HG03025 (cell line): ENCODE measurements at regions not wholly inside any gene's neighbourhood (a gene's known extent, or its start where the extent isn't known, plus 50 kb on each side); places are given as distances from the start of the nearest gene placed in this dataset.
"Not testable (repeated sequence)": the region's sequence is repeated elsewhere in the genome, so short reads cannot be mapped to it uniquely, and the experiment has no call there.

Experiments used
- ATAC-seq: cut with Tn5 transposase; IDR thresholded peaks from one replicate; pipeline ENCODE4 v1.9.1; 2021; ENCODE audit warnings: mild to moderate bottlenecking, moderate library complexity; ENCODE audit not compliant: unreplicated experiment, low FRiP score

GRCh38 chr10:8367672-8368411 lies 313.4 kb downstream of the GATA3 start:
- ATAC-seq = not testable (repeated sequence)

GRCh38 chr10:8369666-8370065 lies 315.2 kb downstream of the GATA3 start:
- ATAC-seq = no peak

- no peak for ATAC-seq
Measured at GRCh38 chr10:8374334-8374733, 319.8 kb downstream of the GATA3 start.

GRCh38 chr10:8375137-8375536 lies 320.6 kb downstream of the GATA3 start:
- ATAC-seq = no peak

- no peak for ATAC-seq
Measured at GRCh38 chr10:8378198-8378983, 323.9 kb downstream of the GATA3 start.

GRCh38 chr10:8379906-8380832 lies 325.7 kb downstream of the GATA3 start:
- ATAC-seq = no peak

GRCh38 chr10:8380833-8381496 lies 326.5 kb downstream of the GATA3 start:
- ATAC-seq = no peak

GRCh38 chr10:8386781-8387180 lies 332.3 kb downstream of the GATA3 start:
- no peak for ATAC-seq

GRCh38 chr10:8389630-8390029 lies 335.1 kb downstream of the GATA3 start:
- ATAC-seq = no peak

- ATAC-seq = no peak
Measured at GRCh38 chr10:8392216-8392615, 337.7 kb downstream of the GATA3 start.

- ATAC-seq = no peak
Measured at GRCh38 chr10:8393531-8393930, 339.0 kb downstream of the GATA3 start.

- no peak for ATAC-seq
Measured at GRCh38 chr10:8396675-8397074, 342.2 kb downstream of the GATA3 start.

- ATAC-seq = no peak
Measured at GRCh38 chr10:8398771-8399170, 344.3 kb downstream of the GATA3 start.

- ATAC-seq = no peak
Measured at GRCh38 chr10:8400151-8400550, 345.7 kb downstream of the GATA3 start.

GRCh38 chr10:8400892-8401291 lies 346.4 kb downstream of the GATA3 start:
- no peak for ATAC-seq

- no peak for ATAC-seq
Measured at GRCh38 chr10:8401531-8401930, 347.0 kb downstream of the GATA3 start.

GRCh38 chr10:8402576-8402975 lies 348.1 kb downstream of the GATA3 start:
- no peak for ATAC-seq

GRCh38 chr10:8403711-8404371 lies 349.4 kb downstream of the GATA3 start:
- no peak for ATAC-seq

- ATAC-seq = peak; percentile 58
Measured at GRCh38 chr10:8404721-8405120, 350.2 kb downstream of the GATA3 start.

- no peak for ATAC-seq
Measured at GRCh38 chr10:8405596-8405995, 351.1 kb downstream of the GATA3 start.
